HL-60 (cell line): ENCODE measurements at regions not wholly inside any gene's neighbourhood (a gene's known extent, or its start where the extent isn't known, plus 50 kb on each side); places are given as distances from the start of the nearest gene placed in this dataset.

Experiments
- GABPA ChIP-seq: IDR thresholded peaks from 2 replicates; pipeline ENCODE4 v1.6.1; 2012; ENCODE audit warnings: low read depth
- POLR2AphosphoS5 ChIP-seq: IDR thresholded peaks from 2 replicates; pipeline ENCODE4 v1.6.1; 2012; ENCODE audit warnings: low read depth
- REST ChIP-seq: IDR thresholded peaks from 2 replicates; pipeline ENCODE4 v1.6.1; 2012; ENCODE audit warnings: low read depth; ENCODE audit not compliant: insufficient replicate concordance
- SPI1 ChIP-seq: IDR thresholded peaks from 2 replicates; pipeline ENCODE4 v1.6.1; 2012; ENCODE audit warnings: low read depth, mild to moderate bottlenecking, borderline replicate concordance
- TF ChIP-seq, protein P1 (sequence below): IDR thresholded peaks from one replicate; pipeline ENCODE4 v1.5.1; 2011; ENCODE audit warnings: low read length, control low read depth, inconsistent platforms; ENCODE audit not compliant: insufficient read depth

GRCh38 chr3:177898185-177898584 is 638.1 kb upstream of the KCNMB2 start:
- TF ChIP-seq, protein P1, sequence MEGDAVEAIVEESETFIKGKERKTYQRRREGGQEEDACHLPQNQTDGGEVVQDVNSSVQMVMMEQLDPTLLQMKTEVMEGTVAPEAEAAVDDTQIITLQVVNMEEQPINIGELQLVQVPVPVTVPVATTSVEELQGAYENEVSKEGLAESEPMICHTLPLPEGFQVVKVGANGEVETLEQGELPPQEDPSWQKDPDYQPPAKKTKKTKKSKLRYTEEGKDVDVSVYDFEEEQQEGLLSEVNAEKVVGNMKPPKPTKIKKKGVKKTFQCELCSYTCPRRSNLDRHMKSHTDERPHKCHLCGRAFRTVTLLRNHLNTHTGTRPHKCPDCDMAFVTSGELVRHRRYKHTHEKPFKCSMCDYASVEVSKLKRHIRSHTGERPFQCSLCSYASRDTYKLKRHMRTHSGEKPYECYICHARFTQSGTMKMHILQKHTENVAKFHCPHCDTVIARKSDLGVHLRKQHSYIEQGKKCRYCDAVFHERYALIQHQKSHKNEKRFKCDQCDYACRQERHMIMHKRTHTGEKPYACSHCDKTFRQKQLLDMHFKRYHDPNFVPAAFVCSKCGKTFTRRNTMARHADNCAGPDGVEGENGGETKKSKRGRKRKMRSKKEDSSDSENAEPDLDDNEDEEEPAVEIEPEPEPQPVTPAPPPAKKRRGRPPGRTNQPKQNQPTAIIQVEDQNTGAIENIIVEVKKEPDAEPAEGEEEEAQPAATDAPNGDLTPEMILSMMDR = no peak
- no peak for TF ChIP-seq GABPA
- TF ChIP-seq POLR2AphosphoS5 = no peak
- TF ChIP-seq REST = no peak
- TF ChIP-seq SPI1 = no peak
